Stomach (tissue), 8 donors: ENCODE measurements at regions not wholly inside any gene's neighbourhood (a gene's known extent, or its start where the extent isn't known, plus 50 kb on each side); places are given as distances from the start of the nearest gene placed in this dataset.

Experiments used
- DNase-seq, 2 donors: peaks; one replicate each; pipeline versions ENCODE4 v3.0.0 to v3.0.0-alpha.2; 2013 to 2019
- H3K27ac ChIP-seq, 5 donors: fragments of 200-600 bp in 4 of 5; sonication (generic) in 4 of 5; one replicate each; pipeline ENCODE4 v1.5.1; 2013 to 2019; ENCODE audit warnings: mild to moderate bottlenecking in 1 of 5, moderate library complexity in 1 of 5
- H3K27me3 ChIP-seq, 3 donors: fragments of 200-600 bp; sonication (generic); one replicate each; pipeline ENCODE4 v1.5.1; 2017 to 2019; ENCODE audit warnings: mixed run types in 1 of 3
- H3K36me3 ChIP-seq, 4 donors: fragments of 200-600 bp; sonication (generic); 1 replicate in 3 of 4; 2 replicates in 1 of 4; pipeline ENCODE4 v1.5.1; 2016 to 2019
- H3K4me1 ChIP-seq, 4 donors: fragments of 200-600 bp; sonication (generic); one replicate each; pipeline ENCODE4 v1.5.1; 2016 to 2019
- H3K4me3 ChIP-seq, 4 donors: fragments of 200-600 bp; sonication (generic) in 3 of 4; one replicate each; pipeline ENCODE4 v1.5.1; 2016 to 2019; ENCODE audit warnings: mild to moderate bottlenecking in 1 of 4
- H3K9me3 ChIP-seq, 4 donors: fragments of 200-600 bp; sonication (generic); one replicate each; pipeline ENCODE4 v1.5.1; 2016 to 2019
- EP300 ChIP-seq: sonication (generic); formaldehyde crosslinking; IDR thresholded peaks from one replicate; pipeline ENCODE4 v1.6.1; 2017; ENCODE audit warnings: antibody characterized with exemption
- POLR2A ChIP-seq, 4 donors: fragments of 450-650 bp; IDR thresholded peaks; one replicate each; pipeline ENCODE4 v1.6.1; 2016; ENCODE audit warnings: antibody characterized with exemption in 4 of 4, control low read depth in 2 of 4, mild to moderate bottlenecking in 1 of 4, moderate library complexity in 1 of 4
- POLR2AphosphoS5 ChIP-seq, 3 donors: sonication (generic); formaldehyde crosslinking; IDR thresholded peaks; one replicate each; pipeline ENCODE4 v1.6.1; 2016; ENCODE audit warnings: antibody characterized with exemption in 3 of 3
- WGBS, 5 donors: extraction: QIAGEN DNeasy Blood & Tissue Kit in 3 of 5; methylation state at CpG; one replicate each; pipeline versions ENCODE4 v1.1.5 to v1.1.7; 2013 to 2018; 5-methylcytosine and 5-hydroxymethylcytosine counted together
- intact Hi-C: fragments of 100-400 bp; cut with DNase I; formaldehyde crosslinking; loops from one replicate; pipeline ENCODE4 v1.15.1; 2023; ENCODE audit warnings: low total_unique reads
- TF ChIP-seq, protein P1 (sequence below), 7 experiments: fragments of 450-650 bp in 4 of 7; fragments of 200-600 bp in 3 of 7; sonication (generic) in 3 of 7; IDR thresholded peaks; one replicate each; pipeline ENCODE4 v1.5.1; 2016 to 2019; ENCODE audit warnings: antibody characterized with exemption in 7 of 7, control low read depth in 2 of 7, mild to moderate bottlenecking in 1 of 7
- donor health status: healthy with polysubstance abuse.
- donor health status: Bipolar disorder and iron deficiency.
- donor health status: healthy.

GRCh38 chr9:110088099-110088498, 119.9 kb downstream of the C9orf152 start:
- TF ChIP-seq EP300 (no peak), POLR2AphosphoS5 (IDR thresholded peaks at IDR 0.05) (no peak), POLR2A (IDR thresholded peaks at IDR 0.05) (no peak)
- TF ChIP-seq, protein P1, sequence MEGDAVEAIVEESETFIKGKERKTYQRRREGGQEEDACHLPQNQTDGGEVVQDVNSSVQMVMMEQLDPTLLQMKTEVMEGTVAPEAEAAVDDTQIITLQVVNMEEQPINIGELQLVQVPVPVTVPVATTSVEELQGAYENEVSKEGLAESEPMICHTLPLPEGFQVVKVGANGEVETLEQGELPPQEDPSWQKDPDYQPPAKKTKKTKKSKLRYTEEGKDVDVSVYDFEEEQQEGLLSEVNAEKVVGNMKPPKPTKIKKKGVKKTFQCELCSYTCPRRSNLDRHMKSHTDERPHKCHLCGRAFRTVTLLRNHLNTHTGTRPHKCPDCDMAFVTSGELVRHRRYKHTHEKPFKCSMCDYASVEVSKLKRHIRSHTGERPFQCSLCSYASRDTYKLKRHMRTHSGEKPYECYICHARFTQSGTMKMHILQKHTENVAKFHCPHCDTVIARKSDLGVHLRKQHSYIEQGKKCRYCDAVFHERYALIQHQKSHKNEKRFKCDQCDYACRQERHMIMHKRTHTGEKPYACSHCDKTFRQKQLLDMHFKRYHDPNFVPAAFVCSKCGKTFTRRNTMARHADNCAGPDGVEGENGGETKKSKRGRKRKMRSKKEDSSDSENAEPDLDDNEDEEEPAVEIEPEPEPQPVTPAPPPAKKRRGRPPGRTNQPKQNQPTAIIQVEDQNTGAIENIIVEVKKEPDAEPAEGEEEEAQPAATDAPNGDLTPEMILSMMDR (IDR thresholded peaks at IDR 0.05), result no peak
- no peak for DNase-seq

GRCh38 chr9:110089681-110090370, 118.1 kb downstream of the C9orf152 start:
- no peaks in the 10 kb centered on the region for H3K36me3 ChIP-seq
- intact Hi-C loops, result no loop called here
- peak overlapping the region in 4 of 5 donors; percentile 32 to 44 (median 38) for H3K27ac ChIP-seq
- no peaks in the 10 kb centered on the region for H3K27me3 ChIP-seq
- 27 to 48% (median 34%) methylated on average over 12 of the region's 12 CpGs for WGBS, 5 donors
- no peaks in the 10 kb centered on the region for H3K9me3 ChIP-seq
- peak; percentile 66 to 77 for DNase-seq
- H3K4me3 ChIP-seq, result no peak overlapping the region
- peak in 1 of 3 donors; percentile 48 for TF ChIP-seq POLR2AphosphoS5 (IDR thresholded peaks at IDR 0.05)
- TF ChIP-seq EP300, result no peak
- TF ChIP-seq, protein P1 (IDR thresholded peaks at IDR 0.05), result peak in 1 of 7 experiments; percentile 7
- no peak for TF ChIP-seq POLR2A (IDR thresholded peaks at IDR 0.05)
- peaks cover 4 to 32% (median 16%) of the 10 kb centered on the region in 4 donors for H3K4me1 ChIP-seq

More at GRCh38 chr9:110088099-110088498, 119.9 kb downstream of the C9orf152 start:
- intact Hi-C loops, result no loop called here
- Histone ChIP-seq H3K9me3 (no peaks in the 10 kb centered on the region), H3K4me1 (peaks cover 4 to 27% (median 14%) of the 10 kb centered on the region in 4 donors), H3K27ac (no peak overlapping the region), H3K36me3 (no peaks in the 10 kb centered on the region), H3K4me3 (no peak overlapping the region), H3K27me3 (no peaks in the 10 kb centered on the region)

GRCh38 chr9:110092792-110093191, 115.2 kb downstream of the C9orf152 start:
- Histone ChIP-seq H3K27me3 (no peaks in the 10 kb centered on the region), H3K27ac (peak overlapping the region in 1 of 5 donors; percentile 29), H3K36me3 (no peaks in the 10 kb centered on the region), H3K4me1 (peaks cover 4 to 33% (median 20%) of the 10 kb centered on the region in 4 donors), H3K4me3 (no peak overlapping the region), H3K9me3 (no peaks in the 10 kb centered on the region)
- intact Hi-C loops, result no loop called here
- TF ChIP-seq POLR2A (IDR thresholded peaks at IDR 0.05) (no peak), POLR2AphosphoS5 (IDR thresholded peaks at IDR 0.05) (no peak), EP300 (no peak)
- TF ChIP-seq, protein P1 (IDR thresholded peaks at IDR 0.05), result no peak
- no peak for DNase-seq
- 81 to 93% (median 89%) methylated on average over 5 of the region's 5 CpGs for WGBS, 5 donors

- TF ChIP-seq, protein P1 (IDR thresholded peaks at IDR 0.05), result no peak
- no peak for TF ChIP-seq POLR2AphosphoS5 (IDR thresholded peaks at IDR 0.05)
- no peak for TF ChIP-seq EP300
- TF ChIP-seq POLR2A (IDR thresholded peaks at IDR 0.05), result no peak
- Histone ChIP-seq H3K27ac (no peak overlapping the region), H3K4me3 (no peak overlapping the region), H3K27me3 (no peaks in the 10 kb centered on the region), H3K4me1 (peaks cover 4 to 30% (median 21%) of the 10 kb centered on the region in 4 donors), H3K36me3 (no peaks in the 10 kb centered on the region), H3K9me3 (no peaks in the 10 kb centered on the region)
- 61 to 71% (median 69%) methylated on average over 2 of the region's 2 CpGs for WGBS, 5 donors
- DNase-seq, result no peak
- intact Hi-C loops, result no loop called here
These were observed 114.5 kb downstream of the C9orf152 start for GRCh38 chr9:110093417-110093816.
